ENCODE measurements at regions not wholly inside any gene's neighbourhood (a gene's known extent, or its start where the extent isn't known, plus 50 kb on each side); places are given as distances from the start of the nearest gene placed in this dataset.

DNA sequence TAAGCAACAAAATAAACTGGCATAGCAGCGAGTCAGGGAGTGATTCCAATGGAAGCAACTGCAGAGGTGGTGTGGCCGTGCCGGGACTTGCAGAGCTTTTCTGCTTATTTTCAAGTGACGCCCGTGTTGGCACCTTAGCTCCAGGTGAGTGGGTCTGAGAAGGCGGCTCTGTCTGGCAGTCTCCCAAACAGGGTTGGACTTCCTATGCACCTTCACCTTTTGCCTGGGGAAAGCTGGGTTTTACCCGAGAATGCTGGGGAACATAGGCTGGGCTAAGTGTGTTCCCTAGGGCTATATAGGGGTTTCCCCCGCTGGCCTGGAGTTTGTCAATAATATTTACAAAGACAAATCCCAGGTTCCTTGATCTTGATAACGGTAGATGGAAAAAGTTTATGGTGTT, 179.9 kb upstream of the TBL1XR1 start:
- peaks cover 4% of the 10 kb centered on the region for H3K9me3 ChIP-seq (ENCODE audit: low read depth, low read length, poor library complexity, severe bottlenecking)
- H3K4me1 ChIP-seq (ENCODE audit: insufficient read depth, low read length, poor library complexity, severe bottlenecking), result peaks cover 20% of the 10 kb centered on the region
- intact Hi-C loops (cut with micrococcal nuclease; ENCODE audit: unreplicated experiment), result no loop called here
- BruUV-seq (replicated peaks), result no TSS peak
- no peaks in the 10 kb centered on the region for H3K27me3 ChIP-seq (replicated peaks; ENCODE audit: insufficient read depth, low read depth, low read length, poor library complexity)
- POLR2A ChIA-PET (ENCODE audit: low non-redundant PET), result no interaction called here
- no peak overlapping the region for H3K27ac ChIP-seq (ENCODE audit: low read depth, low read length, poor library complexity, severe bottlenecking)
- no peak for DNase-seq (ENCODE audit: low spot score)
- no peaks in the 10 kb centered on the region for H3K36me3 ChIP-seq (ENCODE audit: insufficient read depth, low read length, poor library complexity, severe bottlenecking)
- TF ChIP-seq, protein P1, sequence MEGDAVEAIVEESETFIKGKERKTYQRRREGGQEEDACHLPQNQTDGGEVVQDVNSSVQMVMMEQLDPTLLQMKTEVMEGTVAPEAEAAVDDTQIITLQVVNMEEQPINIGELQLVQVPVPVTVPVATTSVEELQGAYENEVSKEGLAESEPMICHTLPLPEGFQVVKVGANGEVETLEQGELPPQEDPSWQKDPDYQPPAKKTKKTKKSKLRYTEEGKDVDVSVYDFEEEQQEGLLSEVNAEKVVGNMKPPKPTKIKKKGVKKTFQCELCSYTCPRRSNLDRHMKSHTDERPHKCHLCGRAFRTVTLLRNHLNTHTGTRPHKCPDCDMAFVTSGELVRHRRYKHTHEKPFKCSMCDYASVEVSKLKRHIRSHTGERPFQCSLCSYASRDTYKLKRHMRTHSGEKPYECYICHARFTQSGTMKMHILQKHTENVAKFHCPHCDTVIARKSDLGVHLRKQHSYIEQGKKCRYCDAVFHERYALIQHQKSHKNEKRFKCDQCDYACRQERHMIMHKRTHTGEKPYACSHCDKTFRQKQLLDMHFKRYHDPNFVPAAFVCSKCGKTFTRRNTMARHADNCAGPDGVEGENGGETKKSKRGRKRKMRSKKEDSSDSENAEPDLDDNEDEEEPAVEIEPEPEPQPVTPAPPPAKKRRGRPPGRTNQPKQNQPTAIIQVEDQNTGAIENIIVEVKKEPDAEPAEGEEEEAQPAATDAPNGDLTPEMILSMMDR (conservative IDR thresholded peaks at IDR 0.05; ENCODE audit: low read depth, low read length), result no peak
- TF ChIP-seq EZH2 (IDR thresholded peaks at IDR 0.05; ENCODE audit: borderline replicate concordance, low read depth, low read length, poor library complexity, severe bottlenecking), result no peak
- CTCF ChIA-PET, result no interaction called here
- no peak overlapping the region for H3K4me3 ChIP-seq (ENCODE audit: low read depth, low read length, poor library complexity, severe bottlenecking)

DNA sequence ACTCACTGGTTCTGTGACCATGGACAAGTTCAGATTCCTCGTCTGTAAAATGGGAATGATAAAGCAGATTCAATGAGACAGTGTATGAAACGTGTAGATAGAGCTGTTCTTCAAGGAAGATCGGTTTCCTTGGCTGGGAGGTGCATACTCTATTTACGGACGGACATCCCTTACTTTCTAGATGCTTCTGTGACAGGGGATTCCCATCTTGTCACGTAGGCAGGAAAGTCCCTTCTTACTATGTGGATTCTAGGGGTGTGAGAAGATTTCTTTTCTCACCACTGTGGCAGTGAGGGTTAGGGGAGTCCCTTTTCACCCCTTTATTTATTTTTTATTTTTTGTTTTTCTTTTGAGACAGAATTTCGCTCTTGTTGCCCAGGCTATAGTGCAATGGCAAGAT, 180.9 kb upstream of the TBL1XR1 start:
- no TSS peak for BruUV-seq (replicated peaks)
- no peak for DNase-seq (ENCODE audit: low spot score)
- no peaks in the 10 kb centered on the region for H3K27me3 ChIP-seq (replicated peaks; ENCODE audit: insufficient read depth, low read depth, low read length, poor library complexity)
- peaks cover 4% of the 10 kb centered on the region for H3K9me3 ChIP-seq (ENCODE audit: low read depth, low read length, poor library complexity, severe bottlenecking)
- intact Hi-C loops (cut with micrococcal nuclease; ENCODE audit: unreplicated experiment), result no loop called here
- no peak overlapping the region for H3K4me3 ChIP-seq (ENCODE audit: low read depth, low read length, poor library complexity, severe bottlenecking)
- CTCF ChIA-PET, result no interaction called here
- H3K36me3 ChIP-seq (ENCODE audit: insufficient read depth, low read length, poor library complexity, severe bottlenecking), result no peaks in the 10 kb centered on the region
- H3K27ac ChIP-seq (ENCODE audit: low read depth, low read length, poor library complexity, severe bottlenecking), result no peak overlapping the region
- POLR2A ChIA-PET (ENCODE audit: low non-redundant PET), result no interaction called here
- TF ChIP-seq EZH2 (IDR thresholded peaks at IDR 0.05; ENCODE audit: borderline replicate concordance, low read depth, low read length, poor library complexity, severe bottlenecking), result no peak
- TF ChIP-seq, protein P1 (conservative IDR thresholded peaks at IDR 0.05; ENCODE audit: low read depth, low read length), result no peak
- H3K4me1 ChIP-seq (ENCODE audit: insufficient read depth, low read length, poor library complexity, severe bottlenecking), result peaks cover 20% of the 10 kb centered on the region

DNA sequence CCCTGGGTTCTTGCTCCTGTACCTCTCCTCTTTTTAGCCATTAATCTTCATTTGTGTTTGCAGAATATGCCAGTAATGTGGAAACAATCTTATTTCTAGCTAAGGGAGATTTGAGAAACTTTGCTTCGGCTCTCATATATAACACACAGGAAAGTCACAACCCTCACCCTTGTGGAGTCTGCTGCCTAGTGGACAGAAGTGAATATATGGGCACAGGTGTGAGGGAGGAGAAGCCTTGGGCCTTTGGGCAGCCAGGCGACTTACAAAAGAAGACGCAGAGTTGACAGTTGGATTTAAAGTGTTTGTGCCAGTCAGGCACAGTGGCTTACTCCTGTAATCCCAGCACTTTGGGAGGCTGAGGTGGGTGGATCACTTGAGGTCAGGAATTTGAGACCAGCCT, 181.8 kb upstream of the TBL1XR1 start:
- no TSS peak for BruUV-seq (replicated peaks)
- CTCF ChIA-PET, result no interaction called here
- Histone ChIP-seq H3K27ac (ENCODE audit: low read depth, low read length, poor library complexity, severe bottlenecking) (no peak overlapping the region), H3K36me3 (ENCODE audit: insufficient read depth, low read length, poor library complexity, severe bottlenecking) (no peaks in the 10 kb centered on the region), H3K4me1 (ENCODE audit: insufficient read depth, low read length, poor library complexity, severe bottlenecking) (peaks cover 15% of the 10 kb centered on the region), H3K4me3 (ENCODE audit: low read depth, low read length, poor library complexity, severe bottlenecking) (no peak overlapping the region), H3K27me3 (replicated peaks; ENCODE audit: insufficient read depth, low read depth, low read length, poor library complexity) (no peaks in the 10 kb centered on the region), H3K9me3 (ENCODE audit: low read depth, low read length, poor library complexity, severe bottlenecking) (peaks cover 4% of the 10 kb centered on the region)
- TF ChIP-seq, protein P1 (conservative IDR thresholded peaks at IDR 0.05; ENCODE audit: low read depth, low read length), result no peak
- TF ChIP-seq EZH2 (IDR thresholded peaks at IDR 0.05; ENCODE audit: borderline replicate concordance, low read depth, low read length, poor library complexity, severe bottlenecking), result no peak
- no peak for DNase-seq (ENCODE audit: low spot score)
- intact Hi-C loops (cut with micrococcal nuclease; ENCODE audit: unreplicated experiment), result no loop called here
- POLR2A ChIA-PET (ENCODE audit: low non-redundant PET), result no interaction called here

All from A673 (cell line).